Sigmoid colon (tissue), 4 donors: ENCODE measurements at regions not wholly inside any gene's neighbourhood (a gene's known extent, or its start where the extent isn't known, plus 50 kb on each side); places are given as distances from the start of the nearest gene placed in this dataset.
"Not testable (repeated sequence)": the region's sequence is repeated elsewhere in the genome, so short reads cannot be mapped to it uniquely, and the experiment has no call there.

ENCODE experiments used
- EP300 ChIP-seq, 4 donors: sonication (generic); formaldehyde crosslinking; IDR thresholded peaks; one replicate each; pipeline ENCODE4 v1.6.1; 2017; ENCODE audit warnings: antibody characterized with exemption in 4 of 4
- POLR2A ChIP-seq, 2 donors: fragments of 450-650 bp; IDR thresholded peaks; one replicate each; pipeline ENCODE4 v1.6.1; 2016; ENCODE audit warnings: antibody characterized with exemption in 2 of 2, mild to moderate bottlenecking in 2 of 2, moderate library complexity in 2 of 2
- POLR2AphosphoS5 ChIP-seq, 4 donors: sonication (generic); formaldehyde crosslinking; IDR thresholded peaks; one replicate each; pipeline ENCODE4 v1.6.1; 2017; ENCODE audit warnings: antibody characterized with exemption in 4 of 4
- TF ChIP-seq, protein P1 (sequence below), 4 experiments: fragments of 450-650 bp in 3 of 4; fragments of 200-600 bp in 1 of 4; IDR thresholded peaks; one replicate each; pipeline ENCODE4 v1.5.1; 2016 to 2019; ENCODE audit warnings: antibody characterized with exemption in 4 of 4, mild to moderate bottlenecking in 3 of 4, moderate library complexity in 2 of 4

DNA sequence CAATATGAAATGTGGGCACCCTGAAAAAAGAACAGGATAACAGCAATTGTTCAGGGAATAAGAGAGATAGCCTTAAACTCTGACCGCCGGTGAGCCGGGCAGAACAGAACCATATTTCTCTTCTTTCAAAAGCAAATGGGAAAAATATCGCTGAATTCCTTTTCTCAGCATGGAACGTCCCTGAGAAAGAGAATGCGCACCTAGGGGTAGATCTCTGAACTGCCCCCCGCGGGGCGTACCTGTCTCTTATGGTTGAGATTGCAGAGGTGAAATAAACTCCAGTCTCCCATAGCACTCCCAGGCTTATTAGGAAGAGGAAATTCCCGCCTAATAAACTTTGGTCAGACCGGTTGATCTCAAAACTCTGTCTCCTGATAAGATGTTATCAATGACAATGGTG lies 82.1 kb upstream of the DEFB108B start:
- TF ChIP-seq, protein P1, sequence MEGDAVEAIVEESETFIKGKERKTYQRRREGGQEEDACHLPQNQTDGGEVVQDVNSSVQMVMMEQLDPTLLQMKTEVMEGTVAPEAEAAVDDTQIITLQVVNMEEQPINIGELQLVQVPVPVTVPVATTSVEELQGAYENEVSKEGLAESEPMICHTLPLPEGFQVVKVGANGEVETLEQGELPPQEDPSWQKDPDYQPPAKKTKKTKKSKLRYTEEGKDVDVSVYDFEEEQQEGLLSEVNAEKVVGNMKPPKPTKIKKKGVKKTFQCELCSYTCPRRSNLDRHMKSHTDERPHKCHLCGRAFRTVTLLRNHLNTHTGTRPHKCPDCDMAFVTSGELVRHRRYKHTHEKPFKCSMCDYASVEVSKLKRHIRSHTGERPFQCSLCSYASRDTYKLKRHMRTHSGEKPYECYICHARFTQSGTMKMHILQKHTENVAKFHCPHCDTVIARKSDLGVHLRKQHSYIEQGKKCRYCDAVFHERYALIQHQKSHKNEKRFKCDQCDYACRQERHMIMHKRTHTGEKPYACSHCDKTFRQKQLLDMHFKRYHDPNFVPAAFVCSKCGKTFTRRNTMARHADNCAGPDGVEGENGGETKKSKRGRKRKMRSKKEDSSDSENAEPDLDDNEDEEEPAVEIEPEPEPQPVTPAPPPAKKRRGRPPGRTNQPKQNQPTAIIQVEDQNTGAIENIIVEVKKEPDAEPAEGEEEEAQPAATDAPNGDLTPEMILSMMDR (IDR thresholded peaks at IDR 0.05) = not testable (repeated sequence)
- TF ChIP-seq POLR2AphosphoS5, EP300, POLR2A (IDR thresholded peaks at IDR 0.05): not testable (repeated sequence)
